WTC11 (cell line): ENCODE measurements at regions not wholly inside any gene's neighbourhood (a gene's known extent, or its start where the extent isn't known, plus 50 kb on each side); places are given as distances from the start of the nearest gene placed in this dataset.

ENCODE experiments used
- ATF1 ChIP-seq: sonication (generic); formaldehyde crosslinking; IDR thresholded peaks from 2 replicates; pipeline ENCODE4 v1.8.1; 2023; ENCODE audit warnings: mild to moderate bottlenecking, moderate library complexity, missing genetic modification reagents
- ATF2 ChIP-seq: sonication (generic); formaldehyde crosslinking; IDR thresholded peaks from 2 replicates; pipeline ENCODE4 v1.8.1; 2022; ENCODE audit warnings: low read depth, missing genetic modification reagents, borderline replicate concordance
- CBFB ChIP-seq: sonication (generic); formaldehyde crosslinking; IDR thresholded peaks from 2 replicates; pipeline ENCODE4 v1.8.1; 2022; ENCODE audit warnings: mild to moderate bottlenecking, low read depth, missing genetic modification reagents
- ESRRA ChIP-seq: sonication (generic); formaldehyde crosslinking; IDR thresholded peaks from 2 replicates; pipeline ENCODE4 v1.8.1; 2022; ENCODE audit warnings: mild to moderate bottlenecking, missing genetic modification reagents, borderline replicate concordance
- FOXK1 ChIP-seq: sonication (generic); formaldehyde crosslinking; IDR thresholded peaks from 2 replicates; pipeline ENCODE4 v1.8.0; 2022; ENCODE audit warnings: mild to moderate bottlenecking, moderate library complexity, missing genetic modification reagents
- IRF2 ChIP-seq: sonication (generic); formaldehyde crosslinking; IDR thresholded peaks from 2 replicates; pipeline ENCODE4 v1.8.0; 2022; ENCODE audit warnings: low read depth, missing genetic modification reagents, borderline replicate concordance
- PRRX2 ChIP-seq: fragments of 250-450 bp; sonication (Bioruptor Pico); IDR thresholded peaks from 2 replicates; pipeline ENCODE4 v1.8.0; 2021; ENCODE audit warnings: mild to moderate bottlenecking
- ZBTB43 ChIP-seq: sonication (generic); formaldehyde crosslinking; IDR thresholded peaks from 2 replicates; pipeline ENCODE4 v1.8.1; 2023; ENCODE audit warnings: mild to moderate bottlenecking, missing genetic modification reagents

GRCh38 chr16:85419503-85420408 is 193.4 kb upstream of the GSE1 start:
- TF ChIP-seq ESRRA (CRISPR knock-in tag) = no peak
- no peak for TF ChIP-seq IRF2 (CRISPR knock-in tag)
- no peak for TF ChIP-seq ZBTB43 (CRISPR knock-in tag)
- TF ChIP-seq ATF2 = no peak
- TF ChIP-seq ATF1 = no peak
- TF ChIP-seq FOXK1 (CRISPR knock-in tag) = no peak
- TF ChIP-seq PRRX2 (CRISPR knock-in tag) = no peak
- TF ChIP-seq CBFB (CRISPR knock-in tag) = no peak
